ENCODE measurements at regions not wholly inside any gene's neighbourhood (a gene's known extent, or its start where the extent isn't known, plus 50 kb on each side); places are given as distances from the start of the nearest gene placed in this dataset.

- CTCF ChIA-PET: interaction anchor here (0.6 to 1.1 kb wide), 3 partner anchors 11 to 384 kb away, joined by 3 read pairs; no protein-coding TSS in a partner anchor
- H2BK5ac ChIP-seq (ENCODE audit: low read depth, low read length, poor library complexity, severe bottlenecking): no peak overlapping the region
- H3K18ac ChIP-seq (ENCODE audit: low read depth, low read length): no peak overlapping the region
- no peak overlapping the region for H3K56ac ChIP-seq (ENCODE audit: extremely low read depth, insufficient read depth, low read length)
- H3K79me1 ChIP-seq (ENCODE audit: low read depth in 1 of 2, low read length in 2 of 2): no peaks in the 10 kb centered on the region
- no peaks in the 10 kb centered on the region; the same call in 1 of the 2 replicates for H3K9me1 ChIP-seq (ENCODE audit: insufficient read depth, low read length)
- no TSS peak for BruUV-seq (replicated peaks)
- intact Hi-C loops (cut with micrococcal nuclease): no loop called here
- H2AK9ac ChIP-seq (replicated peaks; ENCODE audit: low read depth, low read length, poor library complexity): no peak overlapping the region
- WGBS, 2 experiments (ENCODE audit: extremely low coverage in 2 of 2, insufficient read length in 1 of 2): 70% methylated on average over 5 of the region's 6 CpGs; no CpG with 5 or more reads in 1 of the 2 experiments
- H3K4me1 ChIP-seq (ENCODE audit: control insufficient read depth, insufficient read depth, low read length): peaks cover 5% of the 10 kb centered on the region; the same call in 1 of the 2 replicates
- H3K9ac ChIP-seq (ENCODE audit: low read depth, low read length): no peak overlapping the region
- no peak overlapping the region for H4K5ac ChIP-seq (ENCODE audit: low read depth, low read length)
- H2BK15ac ChIP-seq (ENCODE audit: low read depth, low read length): 0 out of 3 replicates have a peak overlapping the region, but pooled peaks have one; percentile 9
- ATAC-seq (ENCODE audit: low read depth) (peak; percentile 44; the same call in 1 of the 2 replicates), DNase-seq (no peak)
- no peak for TF ChIP-seq MXI1 (IDR thresholded peaks at IDR 0.05; ENCODE audit: borderline replicate concordance, low read depth, low read length)
- no peak for TF ChIP-seq USF2 (IDR thresholded peaks at IDR 0.05; ENCODE audit: low read depth, low read length)
- TF ChIP-seq CHD1 (IDR thresholded peaks at IDR 0.05; ENCODE audit: low read depth, low read length): no peak
- TF ChIP-seq POLR2A (IDR thresholded peaks at IDR 0.05; ENCODE audit: low read depth, low read length): no peak
- TF ChIP-seq NFE2L2 (IDR thresholded peaks at IDR 0.05; ENCODE audit: low read depth, low read length): no peak
- TF ChIP-seq MAFK (IDR thresholded peaks at IDR 0.05; ENCODE audit: low read depth, low read length): no peak
- TF ChIP-seq FOS (IDR thresholded peaks at IDR 0.05; ENCODE audit: low read depth, low read length): no peak
- no peak for TF ChIP-seq CEBPB (IDR thresholded peaks at IDR 0.05; ENCODE audit: low read depth, low read length)
- no peak for TF ChIP-seq RAD21 (IDR thresholded peaks at IDR 0.05; ENCODE audit: low read length)
- no peak for TF ChIP-seq BHLHE40 (IDR thresholded peaks at IDR 0.05; ENCODE audit: low read depth, low read length)
- H3K23ac ChIP-seq (ENCODE audit: low read depth, low read length): no peak overlapping the region
- peak overlapping the region; percentile 42; the same call in 1 of the 2 replicates for H3K4ac ChIP-seq (ENCODE audit: low read depth, low read length)
- no peak overlapping the region for H4K91ac ChIP-seq (ENCODE audit: insufficient read depth, low read depth, low read length)
- no peak overlapping the region for H3K27ac ChIP-seq (ENCODE audit: insufficient read depth, low read length)
- POLR2A ChIA-PET (ENCODE audit: unreplicated experiment): no interaction called here
- H2BK20ac ChIP-seq (ENCODE audit: low read depth, low read length): 0 out of 2 replicates have a peak overlapping the region, but pooled peaks have one; percentile 6
- H2BK120ac ChIP-seq (ENCODE audit: low read depth, low read length): peak overlapping the region; percentile 64; the same call in 1 of the 2 replicates
- in situ Hi-C loops (cut with MboI; ENCODE audit: low sequenced_read_pairs): no loop called here
- dilution Hi-C loops (cut with HindIII; ENCODE audit: low sequenced_read_pairs, unreplicated experiment): no loop called here
- no peak overlapping the region for H2AK5ac ChIP-seq (ENCODE audit: low read depth, low read length)
- H3K27me3 ChIP-seq (ENCODE audit: control insufficient read depth, insufficient read depth, low read length): no peaks in the 10 kb centered on the region
- no peak overlapping the region for H3K4me2 ChIP-seq (ENCODE audit: low read depth, low read length)
- no peak overlapping the region for H2AFZ ChIP-seq (replicated peaks; ENCODE audit: low read length, poor library complexity)
- H3K9me3 ChIP-seq (ENCODE audit: control insufficient read depth, insufficient read depth, low read length): no peaks in the 10 kb centered on the region
- H4K20me1 ChIP-seq (ENCODE audit: insufficient read depth, low read length): no peaks in the 10 kb centered on the region
- H3K36me3 ChIP-seq (ENCODE audit: control insufficient read depth, insufficient read depth, low read length): no peaks in the 10 kb centered on the region
- H3K14ac ChIP-seq (replicated peaks; ENCODE audit: low read depth, low read length): no peak overlapping the region
- H3K4me3 ChIP-seq (ENCODE audit: insufficient read depth, low read depth, low read length): no peak overlapping the region
- no peak overlapping the region; a peak in 1 of 4 replicates for H4K8ac ChIP-seq (ENCODE audit: low read depth in 2 of 2, low read length in 2 of 2)
Observed at GRCh38 chr13:22060187-22060586, 389.3 kb downstream of the FGF9 start.
